Activated B cell treated with CpG ODN at 0.5 μM for 24 hours (primary cell): ENCODE measurements at regions not wholly inside any gene's neighbourhood (a gene's known extent, or its start where the extent isn't known, plus 50 kb on each side); places are given as distances from the start of the nearest gene placed in this dataset.

Experiments used
- ATAC-seq: fragments of 200-7000 bp; cut with Tn5 transposase; one replicate; pipeline ENCODE4 v1.10.0; 2021; ENCODE audit warnings: low read depth, mild to moderate bottlenecking, moderate library complexity
- CTCF ChIA-PET: fragments of 350-600 bp; sonication (Branson Sonifier 250); formaldehyde crosslinking; loops from one replicate; lab custom pipeline; 2021; ENCODE audit warnings: antibody characterized with exemption; lab: Charles Lee
- POLR2A ChIA-PET: fragments of 350-600 bp; sonication (Branson Sonifier 250); formaldehyde crosslinking; loops from one replicate; lab custom pipeline; 2021; ENCODE audit warnings: antibody characterized with exemption; lab: Charles Lee
- DNase-seq: peaks from one replicate; pipeline ENCODE4 v3.0.0; 2022
- H3K27ac Mint-ChIP-seq: one replicate; pipeline ENCODE4 v1.8.0; 2020; ENCODE audit warnings: mixed read lengths
- H3K27me3 Mint-ChIP-seq: one replicate; pipeline ENCODE4 v1.8.0; 2021; ENCODE audit warnings: mixed read lengths
- H3K36me3 Mint-ChIP-seq: one replicate; pipeline ENCODE4 v1.8.0; 2021; ENCODE audit warnings: low read depth, mixed read lengths
- H3K4me1 Mint-ChIP-seq: one replicate; pipeline ENCODE4 v1.8.0; 2021; ENCODE audit warnings: mixed read lengths
- H3K4me3 Mint-ChIP-seq: one replicate; pipeline ENCODE4 v1.8.0; 2020; ENCODE audit warnings: mild to moderate bottlenecking, mixed read lengths
- H3K9me3 Mint-ChIP-seq: one replicate; pipeline ENCODE4 v1.8.0; 2020; ENCODE audit warnings: mixed read lengths
- CTCF ChIP-seq: fragments of 200-600 bp; IDR thresholded peaks from one replicate; pipeline ENCODE4 v1.8.0; 2022; ENCODE audit warnings: antibody characterized with exemption, mild to moderate bottlenecking
- intact Hi-C: fragments of 100-400 bp; cut with micrococcal nuclease; formaldehyde crosslinking; loops from one replicate; pipeline ENCODE4 v1.15.1; 2024

DNA sequence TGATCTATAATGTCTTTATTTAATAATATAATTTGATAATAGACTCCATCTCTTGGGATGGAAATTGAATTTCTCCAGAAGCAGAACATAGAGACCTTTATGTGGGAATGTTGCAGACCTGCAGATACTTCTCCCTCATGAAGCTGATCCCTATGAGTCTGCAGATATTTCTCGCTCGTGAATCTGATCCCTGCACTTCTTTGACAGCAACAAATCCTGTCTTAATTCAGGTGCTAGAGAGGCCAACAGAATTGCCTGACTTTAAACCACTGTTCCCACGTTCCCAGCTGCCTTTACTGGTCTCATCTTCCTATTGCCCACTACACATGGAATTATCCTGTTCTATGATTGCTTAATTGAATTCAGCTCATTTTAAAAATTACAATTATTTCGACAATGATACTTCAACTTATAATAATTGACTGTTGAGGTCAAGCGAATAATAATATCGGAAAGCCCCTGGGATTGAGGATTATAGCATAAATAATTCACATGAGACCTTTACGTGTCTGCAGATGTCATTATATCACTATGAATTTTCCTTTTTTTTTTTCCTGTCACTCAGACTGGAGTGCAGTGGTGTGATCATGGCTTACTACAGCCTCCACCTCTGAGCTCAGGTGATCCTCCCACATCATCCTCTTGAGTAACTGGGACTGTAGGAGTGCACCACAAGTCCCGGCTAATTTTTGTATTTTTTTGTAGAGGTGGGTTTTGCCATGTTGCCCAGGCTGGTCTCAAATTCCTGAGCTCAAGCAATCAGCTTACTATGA is 486.4 kb upstream of the ADARB2 start:
- H3K4me3 Mint-ChIP-seq, result no peak overlapping the region
- H3K36me3 Mint-ChIP-seq, result no peaks in the 10 kb centered on the region
- H3K27me3 Mint-ChIP-seq, result no peaks in the 10 kb centered on the region
- no peak overlapping the region for H3K27ac Mint-ChIP-seq
- CTCF ChIA-PET, result no interaction called here
- POLR2A ChIA-PET, result no interaction called here
- no peaks in the 10 kb centered on the region for H3K9me3 Mint-ChIP-seq
- no peak for DNase-seq
- no peak for TF ChIP-seq CTCF
- no peaks in the 10 kb centered on the region for H3K4me1 Mint-ChIP-seq
- ATAC-seq, result no peak
- intact Hi-C loops, result no loop called here

GRCh38 chr10:2222631-2223030 is 485.3 kb upstream of the ADARB2 start:
- Mint-ChIP-seq H3K36me3 (no peaks in the 10 kb centered on the region), H3K27ac (no peak overlapping the region), H3K9me3 (no peaks in the 10 kb centered on the region), H3K27me3 (no peaks in the 10 kb centered on the region), H3K4me3 (no peak overlapping the region), H3K4me1 (no peaks in the 10 kb centered on the region)
- intact Hi-C loops, result no loop called here
- POLR2A ChIA-PET, result no interaction called here
- no peak for ATAC-seq
- DNase-seq, result no peak
- CTCF ChIA-PET, result no interaction called here
- no peak for TF ChIP-seq CTCF

DNA sequence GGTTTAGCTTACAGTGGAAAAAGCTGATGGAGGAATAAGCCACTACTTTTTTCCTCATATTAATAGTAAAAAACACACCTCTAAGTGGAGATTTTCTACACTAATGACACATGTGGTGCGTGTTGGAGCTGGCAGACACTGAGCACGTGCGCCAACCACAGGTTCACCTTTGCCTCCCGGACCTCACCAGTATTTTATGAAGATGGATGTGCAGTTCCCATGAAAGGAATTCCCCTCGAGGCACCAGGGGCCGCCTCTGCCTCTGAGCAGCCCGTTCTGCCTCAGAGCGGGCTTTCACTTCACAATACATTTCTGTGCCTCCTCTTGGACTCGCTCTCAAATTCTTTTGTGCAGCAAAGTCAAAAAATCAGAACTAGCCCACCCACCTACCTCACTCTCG is 477.5 kb upstream of the ADARB2 start:
- Mint-ChIP-seq H3K36me3 (no peaks in the 10 kb centered on the region), H3K9me3 (no peaks in the 10 kb centered on the region), H3K4me3 (no peak overlapping the region), H3K27ac (no peak overlapping the region), H3K27me3 (no peaks in the 10 kb centered on the region), H3K4me1 (no peaks in the 10 kb centered on the region)
- no peak for TF ChIP-seq CTCF
- ChIA-PET POLR2A (no interaction called here), CTCF (no interaction called here)
- DNase-seq (no peak), ATAC-seq (no peak)
- intact Hi-C loops, result no loop called here

DNA sequence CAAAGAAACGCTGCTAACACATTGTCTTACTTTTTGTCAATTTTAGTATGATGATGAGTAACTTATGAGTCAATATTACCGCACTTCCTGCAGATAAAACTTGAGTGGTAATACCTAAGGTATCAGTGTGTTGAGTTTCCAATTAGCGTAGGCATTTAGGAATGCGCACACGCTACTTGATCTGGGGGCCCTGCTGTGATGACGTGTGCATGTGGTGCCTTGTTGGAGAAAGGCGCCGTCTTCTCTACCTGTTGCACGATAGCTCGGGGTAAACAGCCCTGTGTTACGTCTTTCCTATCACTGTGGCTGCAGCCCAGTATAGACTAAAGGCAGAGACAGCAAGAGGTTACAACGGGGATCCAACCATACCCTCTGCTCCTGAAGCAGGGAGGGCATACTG is 476.8 kb upstream of the ADARB2 start:
- ATAC-seq, result no peak
- CTCF ChIA-PET, result no interaction called here
- Mint-ChIP-seq H3K4me1 (no peaks in the 10 kb centered on the region), H3K27me3 (no peaks in the 10 kb centered on the region), H3K36me3 (no peaks in the 10 kb centered on the region), H3K27ac (no peak overlapping the region), H3K4me3 (no peak overlapping the region), H3K9me3 (no peaks in the 10 kb centered on the region)
- TF ChIP-seq CTCF, result no peak
- intact Hi-C loops, result no loop called here
- POLR2A ChIA-PET, result no interaction called here
- no peak for DNase-seq

DNA sequence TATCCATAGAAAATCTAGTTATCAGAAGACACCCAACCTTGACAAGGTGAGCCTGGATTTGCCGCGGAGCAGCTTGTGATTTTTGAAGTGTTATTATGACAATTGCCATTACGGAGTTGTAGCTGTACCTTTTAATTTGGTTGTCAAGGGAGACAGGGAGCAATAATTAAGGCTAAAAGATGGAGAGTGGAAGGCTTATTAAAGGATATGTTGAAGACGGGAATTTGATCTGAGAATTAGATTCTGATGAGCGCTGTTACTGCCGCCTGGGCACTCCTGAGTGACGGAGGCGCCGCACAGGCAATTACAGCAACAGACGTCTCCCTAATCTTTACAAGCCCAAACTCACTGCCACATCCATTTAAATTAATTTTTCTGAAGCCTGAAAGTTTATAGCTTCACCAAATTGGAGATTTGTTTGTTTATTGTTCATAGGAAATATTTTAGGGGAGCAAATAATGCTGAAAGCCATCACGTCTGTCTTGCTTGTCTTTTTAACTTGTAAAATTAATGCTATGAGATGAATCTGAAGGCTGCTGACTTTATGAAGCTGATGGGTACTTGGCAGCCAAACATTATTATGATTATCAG is 475.0 kb upstream of the ADARB2 start:
- Mint-ChIP-seq H3K27me3 (no peaks in the 10 kb centered on the region), H3K36me3 (no peaks in the 10 kb centered on the region), H3K4me1 (no peaks in the 10 kb centered on the region), H3K4me3 (no peak overlapping the region), H3K9me3 (no peaks in the 10 kb centered on the region), H3K27ac (no peak overlapping the region)
- CTCF ChIA-PET, result no interaction called here
- no peak for ATAC-seq
- no peak for DNase-seq
- no peak for TF ChIP-seq CTCF
- intact Hi-C loops, result no loop called here
- POLR2A ChIA-PET, result no interaction called here
